SK-N-SH (cell line): ENCODE measurements at regions not wholly inside any gene's neighbourhood (a gene's known extent, or its start where the extent isn't known, plus 50 kb on each side); places are given as distances from the start of the nearest gene placed in this dataset.

Experiments used
- CTCF ChIA-PET: fragments of 300-600, 350-600 bp; formaldehyde crosslinking; extraction: SDS; loops from one replicate; lab custom pipeline; 2021; lab: Yijun Ruan, JAX
- POLR2A ChIA-PET: fragments of 350-600 bp; sonication (Branson Sonifier 250); formaldehyde crosslinking; extraction: SDS; loops from one replicate; lab custom pipeline; 2020; ENCODE audit warnings: antibody characterized with exemption, inconsistent platforms; lab: Yijun Ruan, JAX
- DNase-seq: peaks from one replicate; pipeline ENCODE4 v3.0.0; 2012
- H2AFZ ChIP-seq: fragments of 200-600 bp; sonication (generic); 2 replicates; pipeline ENCODE4 v1.8.1; 2016; ENCODE audit warnings: antibody characterized with exemption, mild to moderate bottlenecking, low read depth
- H3F3A ChIP-seq: fragments of 200-600 bp; sonication (generic); replicated peaks from 2 replicates; pipeline ENCODE3; 2016; ENCODE audit warnings: antibody characterized with exemption, mild to moderate bottlenecking; ENCODE audit not compliant: insufficient read depth
- H3K27ac ChIP-seq, 2 experiments: fragments of 200-500 bp in 1 of 2; fragments of 200-600 bp in 1 of 2; sonication (Bioruptor generic) in 1 of 2; sonication (generic), shearing (Covaris generic) in 1 of 2; 2 replicates each; pipeline versions ENCODE4 v1.5.1 to v1.6.1; 2014 to 2016; ENCODE audit warnings: low read depth in 2 of 2, inconsistent platforms in 1 of 2, low read length in 1 of 2, mild to moderate bottlenecking in 1 of 2, mixed read lengths in 1 of 2
- H3K27me3 ChIP-seq: fragments of 200-600 bp; sonication (generic), shearing (Covaris generic); 2 replicates; pipeline ENCODE4 v1.6.1; 2016; ENCODE audit warnings: mixed run types; ENCODE audit not compliant: insufficient read depth
- H3K36me3 ChIP-seq, 2 experiments: fragments of 200-500 bp in 1 of 2; fragments of 200-600 bp in 1 of 2; sonication (Bioruptor generic) in 1 of 2; sonication (generic) in 1 of 2; replicated peaks in 1 of 2; 2 replicates each; pipeline versions ENCODE3 to v1.5.1; 2014 to 2016; ENCODE audit warnings: low read length in 1 of 2, mild to moderate bottlenecking in 1 of 2; ENCODE audit not compliant: insufficient read depth in 2 of 2, control insufficient read depth in 1 of 2
- H3K4me1 ChIP-seq, 2 experiments: fragments of 200-500 bp in 1 of 2; fragments of 200-600 bp in 1 of 2; sonication (Bioruptor generic) in 1 of 2; sonication (generic), shearing (Covaris generic) in 1 of 2; 2 replicates each; pipeline versions ENCODE4 v1.5.1 to v1.6.1; 2014 to 2016; ENCODE audit warnings: low read depth in 1 of 2, low read length in 1 of 2, mixed run types in 1 of 2; ENCODE audit not compliant: insufficient read depth in 2 of 2, control insufficient read depth in 1 of 2
- H3K4me2 ChIP-seq: fragments of 200-600 bp; sonication (generic), shearing (Covaris generic); 2 replicates; pipeline ENCODE4 v1.6.1; 2017; ENCODE audit warnings: mixed run types
- H3K4me3 ChIP-seq, 2 experiments: fragments of 200-500 bp in 1 of 2; fragments of 200-600 bp in 1 of 2; sonication (Bioruptor generic) in 1 of 2; sonication (generic), shearing (Covaris generic) in 1 of 2; 2 replicates each; pipeline versions ENCODE4 v1.5.1 to v1.8.1; 2014 to 2016; ENCODE audit warnings: low read depth in 2 of 2, inconsistent platforms in 1 of 2, low read length in 1 of 2, mild to moderate bottlenecking in 1 of 2, mixed read lengths in 1 of 2, moderate library complexity in 1 of 2
- H3K79me2 ChIP-seq: fragments of 200-600 bp; sonication (generic); 2 replicates; pipeline ENCODE4 v1.8.1; 2017; ENCODE audit warnings: mild to moderate bottlenecking; ENCODE audit not compliant: insufficient read depth
- H3K9ac ChIP-seq: fragments of 200-600 bp; sonication (generic); 2 replicates; pipeline ENCODE4 v1.6.1; 2017; ENCODE audit warnings: mixed run types
- H3K9me2 ChIP-seq: fragments of 200-600 bp; sonication (generic); 2 replicates; pipeline ENCODE4 v1.6.1; 2017; ENCODE audit warnings: mixed run types
- H3K9me3 ChIP-seq: fragments of 200-600 bp; sonication (generic); 2 replicates; pipeline ENCODE4 v1.6.1; 2017; ENCODE audit warnings: mixed run types, mild to moderate bottlenecking, moderate library complexity
- H4K20me1 ChIP-seq: fragments of 200-600 bp; sonication (generic); 2 replicates; pipeline ENCODE4 v1.6.1; 2017; ENCODE audit warnings: mild to moderate bottlenecking, mixed run types; ENCODE audit not compliant: insufficient read depth
- CHD2 ChIP-seq: fragments of 150-350 bp; IDR thresholded peaks from 2 replicates; pipeline ENCODE4 v1.6.1; 2018; ENCODE audit warnings: low read length; ENCODE audit not compliant: partially characterized antibody
- ELF1 ChIP-seq: IDR thresholded peaks from 2 replicates; pipeline ENCODE4 v1.4.0; 2012
- EP300 ChIP-seq, 2 experiments: IDR thresholded peaks; 2 replicates each; pipeline versions ENCODE4 v1.4.0 to v1.6.1; 2012; ENCODE audit warnings: borderline replicate concordance in 1 of 2, low read depth in 1 of 2, low read length in 1 of 2
- FOSL2 ChIP-seq: IDR thresholded peaks from 2 replicates; pipeline ENCODE4 v1.4.0; 2012; ENCODE audit warnings: low read depth, mild to moderate bottlenecking, moderate library complexity, borderline replicate concordance
- FOXJ3 ChIP-seq: sonication (generic); formaldehyde crosslinking; IDR thresholded peaks from 2 replicates; pipeline ENCODE4 v1.5.1; 2020; ENCODE audit warnings: mild to moderate bottlenecking, missing genetic modification reagents
- GABPA ChIP-seq: IDR thresholded peaks from 2 replicates; pipeline ENCODE4 v1.4.0; 2012; ENCODE audit warnings: low read depth, mild to moderate bottlenecking
- JUND ChIP-seq: IDR thresholded peaks from 2 replicates; pipeline ENCODE4 v1.4.0; 2012
- MEF2A ChIP-seq: IDR thresholded peaks from 2 replicates; pipeline ENCODE4 v1.4.0; 2012; ENCODE audit warnings: low read depth, borderline replicate concordance
- NFIC ChIP-seq: IDR thresholded peaks from 2 replicates; pipeline ENCODE4 v1.4.0; 2012; ENCODE audit warnings: borderline replicate concordance
- RAD21 ChIP-seq: IDR thresholded peaks from 2 replicates; pipeline ENCODE4 v1.6.1; 2012; ENCODE audit warnings: mild to moderate bottlenecking, low read length
- RCOR1 ChIP-seq: fragments of 150-350 bp; IDR thresholded peaks from 2 replicates; pipeline ENCODE4 v1.6.1; 2017; ENCODE audit warnings: antibody characterized with exemption, low read length
- SMC3 ChIP-seq: IDR thresholded peaks from 2 replicates; pipeline ENCODE4 v1.6.1; 2012; ENCODE audit warnings: low read depth, low read length, improper control_type of control experiment
- TAF1 ChIP-seq: IDR thresholded peaks from 2 replicates; pipeline ENCODE4 v1.6.1; 2012; ENCODE audit warnings: low read depth, mild to moderate bottlenecking, low read length, moderate library complexity, borderline replicate concordance
- TEAD4 ChIP-seq: IDR thresholded peaks from 2 replicates; pipeline ENCODE4 v1.4.0; 2012; ENCODE audit warnings: mild to moderate bottlenecking, borderline replicate concordance; ENCODE audit not compliant: insufficient read depth
- YY1 ChIP-seq: IDR thresholded peaks from 2 replicates; pipeline ENCODE4 v1.4.0; 2012; ENCODE audit warnings: low read depth, mild to moderate bottlenecking
- WGBS: methylation state at CpG from one replicate; pipeline ENCODE4 v1.1.6; 2017; ENCODE audit warnings: low lambda C conversion rate; 5-methylcytosine and 5-hydroxymethylcytosine counted together
- TF ChIP-seq, protein P1 (sequence below): IDR thresholded peaks from 2 replicates; pipeline ENCODE4 v1.6.1; 2012; ENCODE audit warnings: mild to moderate bottlenecking, low read depth, low read length, moderate library complexity
- TF ChIP-seq, protein P2 (sequence below): IDR thresholded peaks from 2 replicates; pipeline ENCODE4 v1.4.0; 2012; ENCODE audit warnings: low read depth
- TF ChIP-seq, protein P3 (sequence below): IDR thresholded peaks from 2 replicates; pipeline ENCODE4; 2012
- TF ChIP-seq, protein P4 (sequence below): IDR thresholded peaks from 2 replicates; pipeline ENCODE4 v1.4.0; 2012; ENCODE audit warnings: low read depth, borderline replicate concordance

DNA sequence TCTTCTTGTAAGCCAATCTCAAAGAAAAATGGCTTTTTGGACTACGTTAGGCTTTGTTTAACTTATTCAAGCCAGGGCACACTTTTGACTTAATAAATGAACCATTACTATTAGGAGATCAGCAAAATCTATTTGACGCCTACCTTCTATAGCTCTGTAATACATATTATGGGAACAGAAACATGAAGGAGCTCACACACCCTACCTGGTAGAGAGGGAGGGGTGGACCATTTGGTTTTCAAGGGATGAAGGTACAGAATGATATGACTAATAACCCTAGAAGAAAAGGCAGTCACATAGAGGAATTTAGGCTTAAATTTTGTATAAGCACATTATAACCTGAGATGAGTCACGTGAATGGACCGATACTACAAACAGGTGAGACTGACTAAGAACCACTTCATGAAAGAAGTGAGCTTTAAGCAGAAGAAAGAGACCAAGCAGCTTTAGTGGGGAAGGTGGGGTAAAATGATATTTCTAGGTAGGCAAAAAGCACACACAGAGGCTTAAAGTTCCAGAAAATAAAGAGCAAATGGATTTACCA lies 106.8 kb upstream of the CTTNBP2 start:
- no peak overlapping the region for H3K4me2 ChIP-seq
- H3K27me3 ChIP-seq = no peaks in the 10 kb centered on the region; the same call in 1 of the 2 replicates
- H2AFZ ChIP-seq = no peak overlapping the region
- H4K20me1 ChIP-seq = no peaks in the 10 kb centered on the region
- H3K79me2 ChIP-seq = no peaks in the 10 kb centered on the region
- no peak overlapping the region for H3K9ac ChIP-seq
- no peak overlapping the region for H3K27ac ChIP-seq
- no peaks in the 10 kb centered on the region for H3K9me3 ChIP-seq
- CTCF ChIA-PET = interaction anchor here (1.4 kb wide), 1 partner anchor 13 kb away, joined by 4 read pairs; no protein-coding TSS in a partner anchor
- no peak overlapping the region for H3K4me3 ChIP-seq
- H3K36me3 ChIP-seq = no peaks in the 10 kb centered on the region
- 15% methylated on average over 4 of the region's 4 CpGs for WGBS
- H3K4me1 ChIP-seq = no peaks in the 10 kb centered on the region; a peak in 1 of 4 replicates
- POLR2A ChIA-PET = no interaction called here
- no peak for TF ChIP-seq FOSL2
- no peak for TF ChIP-seq MEF2A
- TF ChIP-seq EP300 (IDR thresholded peaks at IDR 0.05; ENCODE audit: borderline replicate concordance in 1 of 2, low read depth in 1 of 2, low read length in 1 of 2) = no peak
- TF ChIP-seq JUND = no peak
- TF ChIP-seq RCOR1 = no peak
- TF ChIP-seq NFIC = no peak
- no peaks in the 10 kb centered on the region for H3F3A ChIP-seq
- no peaks in the 10 kb centered on the region for H3K9me2 ChIP-seq
- no peak for DNase-seq

DNA sequence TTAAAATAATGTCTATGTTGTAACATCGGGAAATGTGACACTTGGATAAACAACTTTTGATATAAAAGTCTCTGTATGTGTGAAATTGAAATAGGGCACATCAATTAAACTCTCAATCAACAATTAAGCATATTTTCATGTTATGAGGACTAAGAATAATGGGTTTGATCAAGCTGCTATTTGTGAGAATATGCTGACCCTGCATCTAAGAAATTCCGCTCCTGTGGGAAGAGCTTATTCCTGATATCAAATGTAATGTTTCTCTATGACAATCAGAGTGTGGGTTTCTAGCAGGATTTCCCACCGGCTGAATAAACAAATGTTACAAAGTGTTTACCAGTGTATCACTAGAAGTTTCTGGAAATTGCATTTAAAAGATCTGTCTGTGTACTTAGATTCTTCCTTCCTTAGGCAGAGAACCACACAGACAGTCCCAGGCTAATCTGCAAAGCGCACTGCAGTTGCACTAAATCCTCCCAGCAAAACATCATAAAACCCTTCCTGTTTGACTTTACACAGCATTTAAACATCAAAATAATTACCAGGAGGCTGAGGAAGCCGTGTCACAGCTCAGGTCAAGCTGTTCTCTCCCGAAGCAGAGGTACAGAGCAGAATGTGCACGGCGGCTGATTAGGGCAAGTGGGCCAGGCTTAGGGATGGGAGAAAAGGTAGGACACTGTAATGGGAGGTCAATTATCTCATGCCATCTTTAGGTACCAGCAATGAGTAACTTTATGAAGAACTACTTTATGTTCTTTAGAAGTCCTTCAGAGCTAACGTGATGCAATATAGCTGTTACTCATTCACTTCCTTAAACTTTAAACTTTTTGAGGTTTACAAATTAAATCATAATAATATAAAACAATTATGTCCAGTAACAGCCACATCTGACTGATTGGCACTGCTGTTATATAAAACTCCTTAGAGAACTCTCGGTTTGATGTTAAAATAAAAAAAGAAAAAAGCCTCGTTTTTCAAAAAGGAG lies 109.1 kb upstream of the CTTNBP2 start:
- Histone ChIP-seq H3K9me3 (no peaks in the 10 kb centered on the region), H4K20me1 (no peaks in the 10 kb centered on the region), H3K9me2 (no peaks in the 10 kb centered on the region), H3K4me3 (no peak overlapping the region), H2AFZ (no peak overlapping the region), H3K4me2 (no peak overlapping the region), H3K9ac (no peak overlapping the region), H3K27ac (no peak overlapping the region), H3K79me2 (no peaks in the 10 kb centered on the region), H3F3A (no peaks in the 10 kb centered on the region), H3K4me1 (no peaks in the 10 kb centered on the region; a peak in 1 of 4 replicates), H3K36me3 (no peaks in the 10 kb centered on the region), H3K27me3 (no peaks in the 10 kb centered on the region; the same call in 1 of the 2 replicates)
- TF ChIP-seq, protein P1, sequence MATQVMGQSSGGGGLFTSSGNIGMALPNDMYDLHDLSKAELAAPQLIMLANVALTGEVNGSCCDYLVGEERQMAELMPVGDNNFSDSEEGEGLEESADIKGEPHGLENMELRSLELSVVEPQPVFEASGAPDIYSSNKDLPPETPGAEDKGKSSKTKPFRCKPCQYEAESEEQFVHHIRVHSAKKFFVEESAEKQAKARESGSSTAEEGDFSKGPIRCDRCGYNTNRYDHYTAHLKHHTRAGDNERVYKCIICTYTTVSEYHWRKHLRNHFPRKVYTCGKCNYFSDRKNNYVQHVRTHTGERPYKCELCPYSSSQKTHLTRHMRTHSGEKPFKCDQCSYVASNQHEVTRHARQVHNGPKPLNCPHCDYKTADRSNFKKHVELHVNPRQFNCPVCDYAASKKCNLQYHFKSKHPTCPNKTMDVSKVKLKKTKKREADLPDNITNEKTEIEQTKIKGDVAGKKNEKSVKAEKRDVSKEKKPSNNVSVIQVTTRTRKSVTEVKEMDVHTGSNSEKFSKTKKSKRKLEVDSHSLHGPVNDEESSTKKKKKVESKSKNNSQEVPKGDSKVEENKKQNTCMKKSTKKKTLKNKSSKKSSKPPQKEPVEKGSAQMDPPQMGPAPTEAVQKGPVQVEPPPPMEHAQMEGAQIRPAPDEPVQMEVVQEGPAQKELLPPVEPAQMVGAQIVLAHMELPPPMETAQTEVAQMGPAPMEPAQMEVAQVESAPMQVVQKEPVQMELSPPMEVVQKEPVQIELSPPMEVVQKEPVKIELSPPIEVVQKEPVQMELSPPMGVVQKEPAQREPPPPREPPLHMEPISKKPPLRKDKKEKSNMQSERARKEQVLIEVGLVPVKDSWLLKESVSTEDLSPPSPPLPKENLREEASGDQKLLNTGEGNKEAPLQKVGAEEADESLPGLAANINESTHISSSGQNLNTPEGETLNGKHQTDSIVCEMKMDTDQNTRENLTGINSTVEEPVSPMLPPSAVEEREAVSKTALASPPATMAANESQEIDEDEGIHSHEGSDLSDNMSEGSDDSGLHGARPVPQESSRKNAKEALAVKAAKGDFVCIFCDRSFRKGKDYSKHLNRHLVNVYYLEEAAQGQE = no peak
- TF ChIP-seq ELF1 (no peak), SMC3 (no peak), NFIC (no peak), GABPA (no peak), MEF2A (no peak), YY1 (no peak), RAD21 (no peak), TEAD4 (no peak), CHD2 (no peak), EP300 (IDR thresholded peaks at IDR 0.05; ENCODE audit: borderline replicate concordance in 1 of 2, low read depth in 1 of 2, low read length in 1 of 2) (no peak), TAF1 (no peak), FOXJ3 (CRISPR knock-in tag) (no peak), JUND (no peak)
- TF ChIP-seq, protein P2, sequence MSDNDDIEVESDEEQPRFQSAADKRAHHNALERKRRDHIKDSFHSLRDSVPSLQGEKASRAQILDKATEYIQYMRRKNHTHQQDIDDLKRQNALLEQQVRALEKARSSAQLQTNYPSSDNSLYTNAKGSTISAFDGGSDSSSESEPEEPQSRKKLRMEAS = no peak
- TF ChIP-seq, protein P3, sequence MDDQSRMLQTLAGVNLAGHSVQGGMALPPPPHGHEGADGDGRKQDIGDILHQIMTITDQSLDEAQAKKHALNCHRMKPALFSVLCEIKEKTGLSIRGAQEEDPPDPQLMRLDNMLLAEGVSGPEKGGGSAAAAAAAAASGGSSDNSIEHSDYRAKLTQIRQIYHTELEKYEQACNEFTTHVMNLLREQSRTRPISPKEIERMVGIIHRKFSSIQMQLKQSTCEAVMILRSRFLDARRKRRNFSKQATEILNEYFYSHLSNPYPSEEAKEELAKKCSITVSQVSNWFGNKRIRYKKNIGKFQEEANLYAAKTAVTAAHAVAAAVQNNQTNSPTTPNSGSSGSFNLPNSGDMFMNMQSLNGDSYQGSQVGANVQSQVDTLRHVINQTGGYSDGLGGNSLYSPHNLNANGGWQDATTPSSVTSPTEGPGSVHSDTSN = no peak
- TF ChIP-seq, protein P4, sequence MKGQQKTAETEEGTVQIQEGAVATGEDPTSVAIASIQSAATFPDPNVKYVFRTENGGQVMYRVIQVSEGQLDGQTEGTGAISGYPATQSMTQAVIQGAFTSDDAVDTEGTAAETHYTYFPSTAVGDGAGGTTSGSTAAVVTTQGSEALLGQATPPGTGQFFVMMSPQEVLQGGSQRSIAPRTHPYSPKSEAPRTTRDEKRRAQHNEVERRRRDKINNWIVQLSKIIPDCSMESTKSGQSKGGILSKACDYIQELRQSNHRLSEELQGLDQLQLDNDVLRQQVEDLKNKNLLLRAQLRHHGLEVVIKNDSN = no peak
- ChIA-PET POLR2A (no interaction called here), CTCF (interaction anchor here (1.4 kb wide), 1 partner anchor 11 kb away, joined by 4 read pairs; no protein-coding TSS in a partner anchor)
- WGBS = 14% methylated on average over 11 of the region's 11 CpGs
- DNase-seq = no peak
